Stimulated activated CD4-positive, alpha-beta T cell treated with anti-CD3 and anti-CD28 coated beads, TNF-alpha, amount 100 ng/mL, for 4 hours (primary cell): ENCODE measurements at regions not wholly inside any gene's neighbourhood (a gene's known extent, or its start where the extent isn't known, plus 50 kb on each side); places are given as distances from the start of the nearest gene placed in this dataset.

Source experiments
- DNase-seq, 3 experiments: peaks; one replicate each; pipeline ENCODE4 v3.0.0-alpha.2; 2020; ENCODE audit warnings: low read depth in 3 of 3

- DNase-seq: no peak
These were observed 2041.2 kb upstream of the PIK3C3 start for GRCh38 chr18:39913672-39914366.

- no peak for DNase-seq
These were observed 2043.3 kb upstream of the PIK3C3 start for GRCh38 chr18:39911716-39912115.

- DNase-seq: no peak
These were observed 2045.3 kb upstream of the PIK3C3 start for GRCh38 chr18:39909706-39910105.

GRCh38 chr18:39886136-39886535, 2068.9 kb upstream of the PIK3C3 start:
- no peak for DNase-seq

- DNase-seq: no peak
These were observed 2082.4 kb upstream of the PIK3C3 start for GRCh38 chr18:39872651-39873050.

- no peak for DNase-seq
These were observed 2083.1 kb upstream of the PIK3C3 start for GRCh38 chr18:39871961-39872360.

- no peak for DNase-seq
These were observed 2084.4 kb upstream of the PIK3C3 start for GRCh38 chr18:39870591-39870990.

GRCh38 chr18:39863916-39864315, 2091.1 kb upstream of the PIK3C3 start:
- no peak for DNase-seq

- no peak for DNase-seq
These were observed 2092.7 kb upstream of the PIK3C3 start for GRCh38 chr18:39862341-39862740.

GRCh38 chr18:39854291-39854690, 2100.7 kb upstream of the PIK3C3 start:
- no peak for DNase-seq

- no peak for DNase-seq
These were observed 2108.8 kb upstream of the PIK3C3 start for GRCh38 chr18:39846265-39846664.

- DNase-seq: no peak
These were observed 2109.4 kb upstream of the PIK3C3 start for GRCh38 chr18:39845631-39846030.

- DNase-seq: no peak
These were observed 2109.9 kb upstream of the PIK3C3 start for GRCh38 chr18:39845106-39845505.

- no peak for DNase-seq
These were observed 2111.5 kb upstream of the PIK3C3 start for GRCh38 chr18:39843546-39843945.

- DNase-seq: no peak
These were observed 2112.6 kb upstream of the PIK3C3 start for GRCh38 chr18:39842366-39842914.

GRCh38 chr18:39841482-39842365, 2113.3 kb upstream of the PIK3C3 start:
- no peak for DNase-seq

- DNase-seq: no peak
These were observed 2114.1 kb upstream of the PIK3C3 start for GRCh38 chr18:39840856-39841481.

GRCh38 chr18:39840406-39840805, 2114.6 kb upstream of the PIK3C3 start:
- DNase-seq: no peak

- no peak for DNase-seq
These were observed 2115.3 kb upstream of the PIK3C3 start for GRCh38 chr18:39839782-39840181.

- no peak for DNase-seq
These were observed 2116.2 kb upstream of the PIK3C3 start for GRCh38 chr18:39838831-39839230.

GRCh38 chr18:39835303-39836030, 2119.6 kb upstream of the PIK3C3 start:
- no peak for DNase-seq

- DNase-seq: no peak
These were observed 2120.4 kb upstream of the PIK3C3 start for GRCh38 chr18:39834636-39835035.
